DMS53 treated with DMSO at 0.1 percent for 48 hours (cell line): ENCODE measurements at regions not wholly inside any gene's neighbourhood (a gene's known extent, or its start where the extent isn't known, plus 50 kb on each side); places are given as distances from the start of the nearest gene placed in this dataset.

Experiments
- DNase-seq: peaks from one replicate; lab custom pipeline; 2025; ENCODE audit not compliant: unreplicated experiment; lab: John Stamatoyannopoulos, UW

- DNase-seq: no peak
Observed at GRCh38 chr1:232452117-232452516, 177.8 kb downstream of the SIPA1L2 start.

GRCh38 chr1:232451506-232451905 is 178.4 kb downstream of the SIPA1L2 start:
- DNase-seq: no peak

GRCh38 chr1:232450615-232451014 is 179.3 kb downstream of the SIPA1L2 start:
- DNase-seq: no peak

- DNase-seq: no peak
Observed at GRCh38 chr1:232447125-232447524, 182.8 kb downstream of the SIPA1L2 start.

GRCh38 chr1:232445361-232446106 is 184.4 kb downstream of the SIPA1L2 start:
- DNase-seq: no peak

- DNase-seq: no peak
Observed at GRCh38 chr1:232443372-232443771, 186.6 kb downstream of the SIPA1L2 start.

- no peak for DNase-seq
Observed at GRCh38 chr1:232441036-232441411, 188.9 kb downstream of the SIPA1L2 start.

- DNase-seq: no peak
Observed at GRCh38 chr1:232440325-232441035, 189.5 kb downstream of the SIPA1L2 start.

GRCh38 chr1:232439011-232439410 is 190.9 kb downstream of the SIPA1L2 start:
- DNase-seq: no peak

GRCh38 chr1:232438476-232438875 is 191.5 kb downstream of the SIPA1L2 start:
- no peak for DNase-seq

- no peak for DNase-seq
Observed at GRCh38 chr1:232437510-232437909, 192.4 kb downstream of the SIPA1L2 start.

- no peak for DNase-seq
Observed at GRCh38 chr1:232435729-232436128, 194.2 kb downstream of the SIPA1L2 start.

GRCh38 chr1:232432313-232432712 is 197.6 kb downstream of the SIPA1L2 start:
- no peak for DNase-seq

- DNase-seq: no peak
Observed at GRCh38 chr1:232431748-232432147, 198.2 kb downstream of the SIPA1L2 start.

GRCh38 chr1:232431326-232431725 is 198.6 kb downstream of the SIPA1L2 start:
- no peak for DNase-seq

- DNase-seq: no peak
Observed at GRCh38 chr1:232430467-232430866, 199.5 kb downstream of the SIPA1L2 start.

GRCh38 chr1:232428786-232429530 is 201.0 kb downstream of the SIPA1L2 start:
- no peak for DNase-seq

- DNase-seq: no peak
Observed at GRCh38 chr1:232428036-232428645, 201.8 kb downstream of the SIPA1L2 start.

- DNase-seq: no peak
Observed at GRCh38 chr1:232426801-232427200, 203.1 kb downstream of the SIPA1L2 start.

- no peak for DNase-seq
Observed at GRCh38 chr1:232425421-232425820, 204.5 kb downstream of the SIPA1L2 start.

GRCh38 chr1:232423591-232423990 is 206.3 kb downstream of the SIPA1L2 start:
- no peak for DNase-seq
